ENCODE measurements at regions not wholly inside any gene's neighbourhood (a gene's known extent, or its start where the extent isn't known, plus 50 kb on each side); places are given as distances from the start of the nearest gene placed in this dataset.

DNA sequence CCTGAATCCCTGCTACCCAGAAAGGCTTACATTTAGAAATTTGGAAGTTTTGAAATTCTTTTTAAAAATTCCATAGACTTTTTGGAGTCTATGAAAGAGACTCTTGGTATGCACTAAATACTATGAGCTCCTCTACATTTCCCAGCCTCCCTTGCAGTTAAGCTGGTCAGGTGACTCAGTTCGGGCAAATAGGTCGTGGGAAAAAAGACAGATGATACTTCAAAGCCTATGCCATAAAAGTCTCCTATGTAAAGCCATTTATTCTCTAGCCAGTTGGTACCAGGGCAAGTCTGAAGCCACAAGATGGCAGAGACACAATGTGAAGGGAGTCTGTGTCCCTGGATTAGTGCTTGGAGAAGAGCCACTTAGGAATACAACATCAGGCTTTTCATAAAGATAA lies 101.8 kb downstream of the BOD1 start:
- TF ChIP-seq, protein P1, sequence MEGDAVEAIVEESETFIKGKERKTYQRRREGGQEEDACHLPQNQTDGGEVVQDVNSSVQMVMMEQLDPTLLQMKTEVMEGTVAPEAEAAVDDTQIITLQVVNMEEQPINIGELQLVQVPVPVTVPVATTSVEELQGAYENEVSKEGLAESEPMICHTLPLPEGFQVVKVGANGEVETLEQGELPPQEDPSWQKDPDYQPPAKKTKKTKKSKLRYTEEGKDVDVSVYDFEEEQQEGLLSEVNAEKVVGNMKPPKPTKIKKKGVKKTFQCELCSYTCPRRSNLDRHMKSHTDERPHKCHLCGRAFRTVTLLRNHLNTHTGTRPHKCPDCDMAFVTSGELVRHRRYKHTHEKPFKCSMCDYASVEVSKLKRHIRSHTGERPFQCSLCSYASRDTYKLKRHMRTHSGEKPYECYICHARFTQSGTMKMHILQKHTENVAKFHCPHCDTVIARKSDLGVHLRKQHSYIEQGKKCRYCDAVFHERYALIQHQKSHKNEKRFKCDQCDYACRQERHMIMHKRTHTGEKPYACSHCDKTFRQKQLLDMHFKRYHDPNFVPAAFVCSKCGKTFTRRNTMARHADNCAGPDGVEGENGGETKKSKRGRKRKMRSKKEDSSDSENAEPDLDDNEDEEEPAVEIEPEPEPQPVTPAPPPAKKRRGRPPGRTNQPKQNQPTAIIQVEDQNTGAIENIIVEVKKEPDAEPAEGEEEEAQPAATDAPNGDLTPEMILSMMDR (IDR thresholded peaks at IDR 0.05), result no peak
- TF ChIP-seq POLR2A (IDR thresholded peaks at IDR 0.05), result no peak
